Astrocyte of the hippocampus (primary cell): ENCODE measurements at regions not wholly inside any gene's neighbourhood (a gene's known extent, or its start where the extent isn't known, plus 50 kb on each side); places are given as distances from the start of the nearest gene placed in this dataset.
"Not testable (repeated sequence)": the region's sequence is repeated elsewhere in the genome, so short reads cannot be mapped to it uniquely, and the experiment has no call there.

Experiments
- DNase-seq: peaks from one replicate; pipeline ENCODE4 v3.0.0; 2011; ENCODE audit warnings: low read depth, low spot score

DNA sequence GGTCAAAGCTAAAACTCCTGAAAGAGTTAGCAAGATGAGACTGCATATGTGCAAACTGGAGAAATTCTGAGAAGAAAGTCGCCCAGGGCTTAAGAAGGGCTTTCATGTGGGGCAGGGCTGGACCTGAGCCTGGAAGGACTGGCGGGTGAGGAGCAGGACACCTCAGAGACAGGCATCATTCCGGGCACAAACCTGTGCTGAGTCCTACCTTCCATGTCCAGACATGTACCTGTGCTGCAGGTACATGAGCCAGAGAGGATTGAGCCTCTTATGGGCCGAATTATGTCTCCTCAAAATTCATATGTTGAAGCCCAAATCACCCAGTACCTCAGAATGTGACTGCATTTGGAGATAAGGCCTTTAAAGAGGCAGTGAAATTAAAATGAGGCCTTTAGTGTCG is 171.0 kb downstream of the QRSL1 start:
- no peak for DNase-seq

DNA sequence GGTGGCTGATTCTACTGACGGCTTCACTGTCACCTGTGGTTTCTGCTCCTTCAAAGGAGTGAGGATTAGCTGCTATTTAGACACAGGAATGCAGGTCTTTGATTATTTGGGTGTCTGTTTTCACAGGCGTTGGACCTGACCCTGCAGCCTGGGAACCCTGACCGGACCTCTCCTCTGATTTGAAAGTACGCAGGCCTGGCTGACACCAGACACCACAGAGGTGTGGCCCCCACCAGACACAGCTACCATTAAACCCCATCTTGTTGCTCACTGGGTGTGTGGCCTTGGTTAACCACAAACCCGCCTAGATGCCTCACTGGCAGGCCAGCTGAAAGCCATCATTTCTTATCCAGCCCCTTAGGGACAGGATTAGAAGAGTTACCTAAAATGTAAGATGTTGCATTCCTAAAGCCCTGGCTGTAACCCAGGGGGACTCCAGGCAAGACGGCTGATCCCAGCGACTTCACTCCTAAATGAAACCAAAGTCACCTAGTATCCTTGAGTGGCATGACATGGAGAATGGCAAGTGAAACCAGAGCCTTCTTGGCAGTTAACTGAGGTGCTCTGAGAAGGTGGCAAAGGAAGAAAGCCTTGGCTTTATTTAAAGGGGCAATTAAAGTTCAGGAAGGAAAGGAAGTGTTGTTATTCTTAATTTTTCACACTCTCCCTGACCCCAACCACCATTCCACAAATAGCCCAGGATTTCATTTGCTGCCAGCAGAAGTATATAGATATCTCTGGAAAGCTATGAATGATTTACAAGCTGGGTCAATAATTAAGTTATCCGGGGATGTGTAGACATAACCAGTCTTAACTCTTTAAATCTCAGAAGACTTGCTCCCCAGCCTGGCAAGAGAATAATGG is 169.9 kb downstream of the QRSL1 start:
- peak; percentile 90 for DNase-seq

DNA sequence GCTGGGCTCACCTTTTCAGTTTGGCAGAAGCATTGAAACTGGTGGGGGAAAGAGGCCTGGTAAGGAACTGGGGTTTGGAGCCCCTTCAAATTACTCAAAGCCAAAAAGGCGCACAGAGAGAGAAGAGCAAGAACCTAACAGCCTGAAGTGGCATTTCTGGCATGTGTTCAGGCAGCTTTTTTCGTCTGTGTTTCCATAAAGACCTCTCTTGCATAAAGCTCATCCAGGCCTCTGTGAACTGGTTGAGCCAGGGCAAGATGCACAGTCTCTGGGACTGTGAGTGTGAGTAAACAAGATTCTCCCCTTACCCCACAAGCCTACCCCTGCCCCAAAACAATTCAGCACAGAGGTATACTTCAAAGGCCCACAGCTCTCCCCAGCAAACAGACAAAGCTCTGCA is 167.8 kb downstream of the QRSL1 start:
- no peak for DNase-seq

DNA sequence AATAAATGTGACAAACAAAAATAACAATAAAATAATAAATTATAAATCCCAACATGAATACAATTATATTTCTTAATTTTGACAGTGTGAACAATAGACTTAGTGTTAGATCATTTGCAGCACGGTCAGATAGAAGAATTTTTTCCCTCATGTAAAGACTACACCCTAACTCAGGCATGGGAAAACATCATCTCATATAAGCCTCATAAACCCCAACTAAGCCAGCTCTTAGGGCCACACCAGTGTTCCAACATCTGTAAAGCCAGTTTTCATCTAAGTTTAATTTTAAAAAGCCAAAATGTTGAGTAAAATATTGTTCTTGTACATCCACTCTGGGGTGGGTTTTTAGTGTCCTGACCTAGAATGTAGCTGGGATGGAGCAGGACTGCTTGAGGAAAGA is 167.4 kb downstream of the QRSL1 start:
- no peak for DNase-seq

DNA sequence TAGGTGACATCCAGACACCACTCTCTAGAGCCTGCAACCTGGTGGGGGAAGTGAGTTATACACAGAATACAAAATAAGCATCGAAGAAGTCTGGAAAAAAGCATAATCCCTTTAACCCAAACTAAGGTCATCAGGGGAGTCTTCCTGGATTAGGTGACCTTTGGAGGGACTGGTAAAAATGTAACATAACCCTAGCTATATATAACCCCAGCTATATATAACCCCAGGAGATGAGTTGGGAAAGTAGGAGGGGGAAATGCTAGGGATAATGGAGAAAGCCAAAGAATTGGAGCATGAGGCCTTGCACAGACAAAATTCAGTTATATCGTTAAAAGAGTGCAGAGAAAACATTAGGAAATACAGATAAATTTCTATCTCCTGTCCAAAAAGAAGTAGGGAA is 164.8 kb downstream of the QRSL1 start:
- DNase-seq = no peak

DNA sequence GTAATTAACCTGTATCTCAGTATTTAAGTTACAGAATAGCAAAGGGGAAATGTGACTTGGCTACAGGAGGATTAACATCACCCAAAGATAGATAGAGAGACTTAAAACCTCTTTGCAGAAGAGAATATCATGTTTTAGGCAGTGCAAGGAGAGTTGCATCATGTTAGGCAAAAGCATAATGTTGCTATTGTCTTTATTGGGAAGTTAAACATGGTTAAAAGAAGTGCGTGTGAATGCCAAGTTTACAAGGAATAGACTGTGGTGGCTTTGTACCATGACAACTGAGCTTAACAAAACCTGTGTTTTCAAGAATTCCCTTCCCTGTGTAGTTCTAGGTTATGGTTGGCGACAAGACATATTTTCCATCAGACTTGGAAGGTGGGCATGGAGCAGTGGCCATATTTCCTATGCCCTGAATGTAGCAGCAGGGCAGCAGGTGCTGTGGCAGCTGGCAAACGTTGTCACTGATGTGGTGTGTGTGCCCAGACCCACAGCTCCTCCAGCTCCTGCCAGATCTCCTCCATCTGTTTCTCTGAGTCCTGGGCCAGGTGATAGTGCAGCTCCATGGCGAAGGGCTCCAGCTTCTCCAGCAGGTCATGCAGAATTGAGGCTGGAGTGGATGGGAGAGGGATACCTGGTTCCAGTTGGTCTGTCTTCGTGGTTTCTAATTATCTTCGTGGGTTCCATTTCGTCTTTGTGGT is 163.3 kb downstream of the QRSL1 start:
- no peak for DNase-seq

DNA sequence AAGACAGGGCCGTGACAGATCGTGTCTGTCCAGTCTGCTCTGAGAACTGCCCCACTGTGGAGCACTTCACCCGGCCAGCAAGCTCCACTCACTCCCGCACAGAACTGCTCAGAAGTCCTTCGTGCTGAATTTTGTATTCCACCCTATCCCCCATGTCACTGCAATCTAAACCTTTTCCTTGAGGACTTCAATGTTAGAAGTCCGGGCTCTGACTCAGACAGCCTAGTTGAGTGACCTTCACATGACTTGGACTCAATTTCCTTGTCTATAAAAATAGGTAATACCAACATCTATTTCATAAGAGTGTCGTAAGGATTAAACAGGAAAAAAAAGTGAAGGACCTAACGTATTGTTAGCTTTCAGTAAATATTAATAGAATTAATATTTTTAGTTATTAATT is 161.6 kb downstream of the QRSL1 start:
- DNase-seq = no peak

DNA sequence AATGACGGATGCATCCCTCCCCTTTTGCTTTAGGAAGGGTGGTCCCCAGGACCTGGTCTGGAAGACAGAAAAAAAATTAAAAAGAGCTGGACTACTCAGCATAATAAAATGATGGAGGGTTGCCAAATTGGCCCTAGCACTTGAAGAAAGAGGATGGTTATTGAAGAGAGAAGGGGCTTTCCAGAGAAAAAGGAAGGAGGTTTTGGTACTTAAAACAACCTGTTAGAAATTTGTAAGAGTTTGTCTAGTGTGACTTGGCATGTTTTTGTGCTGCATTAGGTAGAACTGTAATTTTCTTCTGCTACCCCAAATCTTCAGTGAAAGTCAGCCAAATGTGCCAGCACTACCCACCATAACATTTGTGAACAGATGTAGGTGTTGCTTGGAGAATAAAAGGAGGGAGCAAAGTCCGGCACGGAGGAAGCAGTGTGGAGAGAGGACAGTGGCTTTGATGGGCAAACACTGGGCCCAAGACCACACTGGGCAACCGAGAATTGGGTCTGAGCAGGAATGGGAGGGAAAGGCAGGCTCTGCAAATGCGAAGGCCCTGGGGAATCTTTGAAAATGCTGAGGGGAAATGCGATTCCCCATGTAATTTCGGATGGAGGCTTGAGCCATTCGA is 160.9 kb downstream of the QRSL1 start:
- DNase-seq = no peak

DNA sequence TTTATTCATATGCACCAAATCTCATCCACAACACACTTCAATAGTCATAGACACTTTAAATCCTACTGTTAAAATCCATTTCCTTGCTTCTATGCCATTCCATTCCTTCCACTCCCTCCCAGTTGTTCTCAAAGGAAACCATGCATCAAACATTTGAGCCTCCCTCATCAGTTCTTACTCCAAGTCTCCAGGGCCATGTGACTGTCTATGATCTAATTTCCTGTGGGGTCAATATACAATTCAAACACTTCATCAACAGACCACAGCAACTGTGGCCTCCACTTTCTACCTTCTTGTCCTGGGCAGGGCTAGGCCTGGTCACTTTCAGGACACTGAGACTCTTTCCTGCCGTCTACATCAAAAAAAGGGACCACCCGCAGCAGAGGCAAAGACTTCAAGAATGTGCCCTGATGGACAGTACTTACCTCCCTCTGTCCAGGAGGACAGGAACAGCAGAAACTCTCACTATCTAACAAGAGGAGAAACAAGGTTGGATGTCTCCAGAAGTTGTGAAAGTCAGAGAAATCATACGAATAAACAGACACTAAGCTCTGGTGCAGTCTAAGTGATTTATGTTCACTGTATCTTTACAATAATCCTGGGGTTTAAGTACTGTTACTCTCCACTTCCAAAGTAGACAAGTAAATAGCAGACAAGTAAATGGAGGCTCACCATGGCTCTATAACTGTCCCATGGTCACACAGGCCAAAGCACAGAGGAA is 160.2 kb downstream of the QRSL1 start:
- DNase-seq = no peak

DNA sequence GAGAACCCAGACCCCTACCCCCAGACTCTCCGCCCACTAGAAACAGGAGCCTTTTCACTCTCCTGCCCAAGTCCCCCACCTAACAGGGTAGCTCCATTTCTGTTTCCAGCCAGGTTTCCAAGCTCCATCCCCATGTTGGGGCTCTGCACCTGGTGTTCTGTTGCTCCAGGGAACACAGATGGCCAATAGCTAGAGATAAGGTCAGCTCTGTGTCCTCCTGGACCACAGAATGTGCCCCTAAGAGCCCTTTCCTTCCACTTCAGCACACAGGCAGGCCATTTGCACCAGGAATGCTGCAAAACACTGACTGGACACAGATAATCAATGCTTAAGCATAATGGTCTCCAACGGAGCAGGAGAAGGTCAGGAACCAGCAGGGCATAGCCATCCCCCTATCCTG is 159.4 kb downstream of the QRSL1 start:
- DNase-seq = no peak

DNA sequence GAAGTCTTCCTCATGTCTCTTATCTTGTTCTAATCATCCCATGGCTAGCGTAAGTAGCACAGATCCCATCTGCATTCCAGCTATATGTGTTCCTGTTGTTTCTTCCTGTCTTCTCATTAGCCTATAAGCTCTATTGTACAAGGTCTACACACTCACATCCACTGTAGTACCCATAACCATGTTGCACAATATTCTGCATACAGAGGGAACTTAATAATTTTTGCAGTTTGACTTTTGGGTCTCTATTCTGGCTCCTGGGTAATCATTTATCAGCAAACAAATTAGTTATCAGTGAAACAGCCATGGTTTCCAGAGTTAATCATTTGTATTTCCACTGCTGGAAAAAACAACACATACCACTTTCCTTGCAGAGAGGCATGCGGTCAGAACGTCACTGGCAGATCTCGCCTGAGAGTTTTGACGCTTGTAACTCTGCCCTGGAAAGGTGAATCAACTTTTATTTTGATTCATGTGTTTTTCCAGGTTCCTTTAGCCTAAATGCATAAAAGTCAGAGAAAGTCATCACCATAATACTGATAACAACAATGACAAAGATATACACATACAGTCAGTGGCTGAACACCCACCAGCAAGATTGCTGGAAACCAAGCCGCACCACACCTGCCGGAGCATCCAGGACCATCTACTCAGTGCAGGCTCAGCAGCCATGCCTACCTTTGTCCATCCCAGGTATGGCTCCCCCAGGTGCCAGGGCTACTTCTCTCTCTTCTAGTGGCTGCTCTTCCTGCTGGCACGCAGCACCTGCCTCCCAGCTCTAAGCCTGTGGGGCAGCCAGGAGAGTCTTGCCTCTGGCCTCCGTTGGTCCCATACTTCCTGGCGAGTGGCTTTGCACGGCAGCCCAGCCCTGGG is 158.2 kb downstream of the QRSL1 start:
- no peak for DNase-seq

DNA sequence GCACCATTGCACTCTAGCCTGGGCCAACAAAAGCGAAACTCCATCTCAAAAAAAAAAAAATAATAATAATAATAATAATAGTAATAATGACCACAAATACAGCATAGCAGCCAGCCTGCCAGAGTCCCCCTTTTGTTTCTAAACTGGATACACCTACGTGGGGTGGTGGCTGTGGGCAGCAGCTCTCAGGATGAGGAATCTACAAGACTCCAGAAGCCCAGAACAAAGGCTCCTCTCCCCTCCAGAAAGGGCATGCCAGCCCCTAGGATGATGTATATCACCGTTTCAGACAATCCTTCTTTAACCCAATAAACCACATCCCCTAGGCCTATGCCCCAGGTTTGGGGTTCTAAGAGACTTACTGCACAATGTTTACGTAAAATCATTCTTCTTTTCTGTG is 155.9 kb downstream of the QRSL1 start:
- DNase-seq = no peak

DNA sequence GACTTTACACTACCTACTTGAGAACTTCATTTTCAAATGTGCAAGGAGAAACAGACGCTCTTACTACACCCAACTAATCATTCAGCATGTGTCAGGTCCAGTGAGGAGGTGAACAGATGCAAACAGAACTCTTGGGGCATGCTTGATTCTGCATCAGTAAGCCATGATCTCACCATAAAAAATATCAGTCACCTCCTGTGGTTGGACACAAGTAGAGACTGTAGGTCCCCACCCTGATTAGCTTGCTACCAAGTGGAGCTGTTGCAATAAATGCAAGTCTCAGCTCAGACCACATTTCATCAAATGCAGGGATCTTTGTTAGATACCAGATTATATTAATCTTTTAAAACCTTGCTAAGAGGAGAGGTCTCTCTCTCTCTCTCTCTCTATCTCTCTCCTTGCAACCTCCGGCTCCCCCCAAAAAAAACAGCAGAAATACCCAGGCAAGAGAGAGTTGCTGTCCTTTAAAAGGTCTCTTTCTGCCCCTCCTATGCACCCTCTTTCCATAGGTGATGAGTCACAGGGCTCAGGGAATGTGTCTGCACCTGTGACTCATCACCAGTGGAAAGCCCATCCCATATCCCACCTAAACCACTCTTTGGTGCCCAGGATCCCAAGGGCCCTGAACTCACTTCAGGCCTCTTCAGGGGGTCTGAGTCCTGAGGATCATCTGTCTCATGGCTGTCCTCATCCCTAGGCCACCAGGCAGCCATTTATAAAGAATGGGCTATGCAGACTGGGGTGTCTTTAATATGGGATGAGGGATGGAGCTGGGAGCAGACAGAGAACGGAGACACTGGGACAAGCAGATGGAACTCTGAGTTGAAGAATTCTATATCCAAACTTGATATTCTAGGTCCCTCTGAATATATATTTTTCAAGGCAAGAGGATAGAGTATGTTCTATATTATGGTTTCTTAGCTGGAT is 154.5 kb downstream of the QRSL1 start:
- DNase-seq = peak; percentile 27

DNA sequence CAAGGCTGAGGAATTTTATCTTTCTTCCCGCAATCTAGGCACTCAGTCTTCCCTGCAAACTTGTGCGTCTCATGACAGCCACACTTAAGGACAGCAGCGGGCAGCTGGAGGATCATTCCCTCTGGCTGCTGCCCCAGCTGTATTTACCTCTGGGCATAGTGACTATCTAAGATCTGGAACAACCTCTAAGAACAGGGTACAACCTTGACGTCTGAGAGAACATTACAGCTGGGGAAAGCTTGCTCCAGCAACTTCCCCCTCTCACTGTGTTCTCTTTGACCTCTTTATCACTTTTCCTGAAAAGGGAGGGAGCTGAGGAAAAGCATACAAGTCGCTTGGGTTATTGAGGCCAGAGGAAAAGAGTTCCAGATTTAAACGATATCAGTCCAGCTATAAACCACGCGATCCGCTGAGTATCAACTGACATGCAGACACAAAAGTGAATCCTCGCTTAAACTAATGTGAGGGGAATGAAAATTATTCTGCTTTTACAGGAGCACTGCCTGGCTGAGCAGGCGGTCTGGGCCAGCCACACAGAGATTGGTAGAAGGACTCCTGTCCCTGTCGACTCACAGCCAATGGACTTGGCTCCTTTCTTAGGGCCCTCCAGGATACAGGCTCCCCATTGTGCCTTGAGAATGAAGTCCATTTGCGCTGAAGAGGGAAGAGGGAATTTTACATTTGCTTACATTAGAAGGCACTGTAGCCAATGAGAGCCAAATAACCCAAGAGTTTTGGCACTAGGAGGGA is 153.3 kb downstream of the QRSL1 start:
- DNase-seq = no peak

DNA sequence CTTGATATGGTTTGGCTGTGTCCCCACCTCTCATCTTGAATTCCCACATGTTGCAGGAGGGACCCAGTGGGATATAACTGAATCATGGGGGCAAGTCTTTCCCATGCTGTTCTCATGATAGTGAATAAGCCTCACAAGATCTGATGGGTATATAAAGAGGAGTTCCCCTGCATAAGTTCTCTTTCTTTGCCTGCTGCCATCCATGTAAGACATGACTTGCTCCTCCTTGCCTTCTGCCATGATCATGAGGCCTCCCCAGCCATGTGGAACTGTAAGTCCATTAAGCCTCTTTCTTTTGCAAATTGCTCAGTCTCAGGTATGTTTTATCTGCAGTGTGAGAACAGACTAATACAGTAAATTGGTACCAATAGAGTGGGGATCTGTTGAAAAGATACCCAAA is 150.2 kb downstream of the QRSL1 start:
- DNase-seq = not testable (repeated sequence)

DNA sequence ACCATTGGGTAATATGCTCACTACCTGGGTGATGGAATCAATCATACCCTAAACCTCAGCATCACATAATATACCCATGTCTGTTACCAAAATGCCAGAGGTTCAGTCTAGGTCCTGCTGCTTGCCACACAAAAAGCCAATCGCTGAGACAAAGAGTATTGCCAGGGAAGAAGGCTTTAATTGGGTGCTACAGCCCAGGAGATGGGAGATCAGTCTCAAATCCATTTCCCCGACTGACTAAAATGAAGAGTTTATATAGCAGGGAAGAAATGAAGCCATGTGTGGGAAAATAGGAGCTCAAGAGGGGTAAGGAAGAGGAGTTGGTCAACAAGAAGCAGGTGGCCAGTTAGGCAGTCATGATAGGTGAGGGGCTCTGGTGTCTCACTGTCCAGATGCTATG is 149.6 kb downstream of the QRSL1 start:
- no peak for DNase-seq

DNA sequence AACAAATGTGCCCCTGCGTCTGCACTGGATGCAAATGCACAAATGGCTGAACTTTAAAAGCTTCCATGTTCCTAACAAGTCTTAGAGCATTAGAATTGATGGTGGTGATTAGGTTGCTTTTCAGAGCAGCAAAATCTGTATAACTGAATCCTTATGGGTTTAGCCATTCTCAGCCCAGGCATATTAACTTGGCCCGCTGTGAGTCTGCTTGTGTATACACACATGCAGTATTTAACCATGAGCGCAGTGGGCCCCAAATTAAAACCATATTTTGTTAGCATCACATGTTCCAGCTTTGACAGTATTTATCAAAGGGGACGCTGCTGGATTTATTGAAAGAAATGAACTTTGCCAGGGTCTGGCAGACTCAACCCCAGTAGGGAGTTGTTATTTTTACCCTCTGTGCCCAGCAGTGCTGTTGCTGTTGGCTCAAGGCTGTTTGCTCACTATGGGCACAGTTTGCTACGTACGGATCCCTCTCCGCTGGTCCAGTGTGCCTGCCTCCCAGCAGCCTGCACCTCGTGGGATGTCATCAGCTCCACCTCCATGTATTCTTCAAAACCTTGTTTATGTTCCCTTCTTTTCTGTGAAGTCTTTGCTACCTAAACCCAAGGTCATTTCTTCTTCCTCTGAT is 144.7 kb downstream of the QRSL1 start:
- DNase-seq = no peak

DNA sequence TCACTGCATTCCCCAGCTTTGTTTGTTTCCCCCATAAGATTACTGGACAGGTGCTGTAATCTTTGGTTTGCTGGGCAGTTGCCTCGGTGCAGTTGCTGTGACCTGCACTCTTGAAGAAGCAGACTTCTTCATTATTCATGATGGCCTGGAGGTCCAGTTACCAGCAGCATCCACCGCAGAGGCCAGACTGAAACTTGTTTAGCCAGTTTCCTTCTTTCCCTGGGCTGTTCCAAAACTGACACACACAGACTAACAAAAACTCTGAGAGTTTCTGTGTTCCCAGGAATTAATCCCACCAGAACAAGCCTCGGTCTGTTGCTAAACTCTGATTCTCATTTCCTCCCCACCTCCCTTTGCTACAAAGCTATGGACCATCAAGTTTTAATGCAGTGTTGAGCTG is 144.1 kb downstream of the QRSL1 start:
- no peak for DNase-seq
